SKM-1 treated with dmso at 0.1 percent for 144 hours (cell line): ENCODE measurements at regions not wholly inside any gene's neighbourhood (a gene's known extent, or its start where the extent isn't known, plus 50 kb on each side); places are given as distances from the start of the nearest gene placed in this dataset.
"Not testable (repeated sequence)": the region's sequence is repeated elsewhere in the genome, so short reads cannot be mapped to it uniquely, and the experiment has no call there.

Source experiments
- DNase-seq: peaks from one replicate; lab custom pipeline; 2025; ENCODE audit not compliant: unreplicated experiment; lab: John Stamatoyannopoulos, UW

DNA sequence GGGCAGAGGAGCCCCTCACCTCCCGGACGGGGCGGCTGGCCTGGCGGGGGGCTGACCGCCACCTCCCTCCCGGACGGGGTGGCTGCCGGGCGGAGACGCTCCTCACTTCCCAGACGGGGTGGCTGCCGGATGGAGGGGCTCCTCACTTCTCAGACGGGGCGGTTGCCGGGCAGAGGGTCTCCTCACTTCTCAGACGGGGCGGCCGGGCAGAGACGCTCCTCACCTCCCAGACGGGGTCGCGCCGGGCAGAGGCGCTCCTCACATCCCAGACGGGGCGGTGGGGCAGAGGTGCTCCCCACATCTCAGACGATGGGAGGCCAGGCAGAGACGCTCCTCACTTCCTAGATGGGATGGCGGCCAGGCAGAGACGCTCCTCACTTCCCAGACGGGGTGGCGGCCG is 1615.9 kb upstream of the C9orf72 start:
- DNase-seq: not testable (repeated sequence)

GRCh38 chr9:29198861-29199260 is 1625.6 kb upstream of the C9orf72 start:
- DNase-seq: no peak

DNA sequence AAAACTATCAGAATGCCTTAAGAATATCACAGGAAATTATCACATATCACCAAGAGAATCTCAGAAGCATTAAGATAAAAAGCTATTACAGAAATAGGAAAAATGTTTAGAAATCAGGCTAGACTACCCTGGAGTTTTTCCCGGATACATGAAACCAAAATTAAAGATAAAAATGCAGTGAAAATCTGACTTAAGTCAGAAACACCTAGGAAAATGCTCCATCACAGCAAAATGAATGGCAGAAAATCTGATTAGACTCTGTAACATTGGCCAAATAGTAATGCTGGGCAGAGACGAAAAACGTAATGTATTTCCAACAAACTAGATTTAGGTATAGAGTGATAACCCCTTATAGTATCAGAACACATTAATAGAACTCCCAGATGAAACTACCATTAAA is 1626.7 kb upstream of the C9orf72 start:
- no peak for DNase-seq

DNA sequence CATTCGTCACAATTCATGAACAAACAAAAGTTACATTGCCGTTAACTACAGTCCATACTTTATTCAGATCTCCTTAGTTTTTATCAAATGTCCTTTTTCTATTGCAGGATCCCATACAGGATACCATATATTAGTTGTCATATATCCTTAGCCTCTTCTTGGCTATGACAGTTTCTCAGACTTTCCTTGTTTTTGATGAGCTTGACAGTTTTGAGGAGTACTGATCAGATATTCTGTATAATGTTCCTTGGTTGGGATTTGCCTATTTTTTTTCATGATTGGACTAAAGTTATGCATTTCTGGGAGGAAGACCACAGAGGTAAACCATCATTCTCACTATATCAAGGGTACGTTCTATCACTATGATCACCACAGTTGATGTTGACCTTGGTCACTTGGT is 1627.4 kb upstream of the C9orf72 start:
- no peak for DNase-seq

GRCh38 chr9:29203244-29203930 is 1630.1 kb upstream of the C9orf72 start:
- peak; percentile 18 for DNase-seq

- DNase-seq: no peak
Measured at GRCh38 chr9:29208670-29209069, 1635.4 kb upstream of the C9orf72 start.

- no peak for DNase-seq
Measured at GRCh38 chr9:29209748-29210291, 1636.5 kb upstream of the C9orf72 start.

DNA sequence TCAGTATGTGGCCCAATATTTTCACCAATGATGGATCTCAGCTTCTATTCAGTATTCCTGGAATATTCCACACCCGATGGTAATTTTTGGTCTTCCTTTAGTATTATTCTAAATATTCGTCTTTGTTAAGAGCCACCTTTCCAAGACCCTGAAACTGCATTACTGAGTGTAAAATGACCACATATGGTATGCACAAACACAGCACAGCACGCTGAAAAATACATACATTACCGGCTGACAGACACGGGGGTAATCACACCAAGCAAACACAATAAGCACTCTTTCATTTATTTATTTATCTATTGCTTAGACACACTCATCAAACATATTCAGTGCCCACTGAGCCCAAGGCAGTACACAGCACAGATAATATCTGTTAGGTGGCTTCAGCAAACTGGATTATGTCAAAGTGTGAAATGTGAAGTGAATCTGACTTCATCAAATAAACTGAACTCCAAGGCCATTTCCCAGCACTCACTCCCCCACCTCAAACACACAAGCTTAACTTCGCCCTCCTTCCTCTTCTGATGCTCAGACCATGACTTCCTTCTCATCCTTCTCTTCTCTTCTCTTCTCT is 1637.8 kb upstream of the C9orf72 start:
- DNase-seq: no peak

DNA sequence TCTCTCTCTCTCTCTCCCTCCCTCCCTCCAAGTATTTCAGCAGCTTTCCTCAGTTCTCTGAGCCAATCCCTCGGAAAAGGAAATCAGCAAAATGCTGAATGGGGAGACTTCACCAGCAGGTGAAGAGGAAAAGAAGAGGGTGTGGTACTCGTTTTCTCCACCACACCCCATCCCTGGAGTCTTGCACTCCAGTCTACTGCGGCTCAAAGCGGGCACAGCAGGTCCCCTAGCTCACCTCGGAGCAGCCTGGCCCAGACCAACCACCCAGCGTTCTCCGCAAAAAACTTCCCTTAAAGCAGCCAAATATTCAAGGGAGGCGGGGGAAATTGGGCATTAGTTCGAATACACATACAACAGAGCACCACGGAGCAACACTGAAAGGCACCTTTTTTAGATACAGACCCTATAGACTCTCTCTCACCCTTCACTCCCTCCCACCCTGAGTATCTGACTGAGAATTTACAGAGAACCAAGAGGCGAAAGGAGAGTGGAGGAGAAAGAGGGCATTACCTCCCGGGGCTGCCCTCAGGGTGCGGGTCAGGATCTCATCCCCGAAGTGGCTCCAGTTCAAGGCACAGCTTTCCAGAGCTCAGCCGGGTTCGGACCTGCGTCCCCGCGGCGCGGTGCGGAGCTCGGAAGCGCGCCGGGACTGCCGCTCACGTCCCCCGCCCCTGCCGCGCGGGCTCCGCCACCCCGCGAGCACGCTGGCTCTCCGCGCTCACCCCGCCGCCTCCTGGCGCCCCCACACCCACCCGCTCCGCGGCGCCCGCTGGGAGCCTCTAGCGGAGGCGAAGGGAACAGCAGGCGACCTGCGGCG is 1638.5 kb upstream of the C9orf72 start:
- peak; percentile 51 for DNase-seq

GRCh38 chr9:29212397-29213387 is 1639.4 kb upstream of the C9orf72 start:
- DNase-seq: no peak

- DNase-seq: no peak
Measured at GRCh38 chr9:29213417-29214153, 1640.3 kb upstream of the C9orf72 start, which contains the start of gene LINGO2. TSS of gene LINGO2 (minus strand) at chr9:29213601.

DNA sequence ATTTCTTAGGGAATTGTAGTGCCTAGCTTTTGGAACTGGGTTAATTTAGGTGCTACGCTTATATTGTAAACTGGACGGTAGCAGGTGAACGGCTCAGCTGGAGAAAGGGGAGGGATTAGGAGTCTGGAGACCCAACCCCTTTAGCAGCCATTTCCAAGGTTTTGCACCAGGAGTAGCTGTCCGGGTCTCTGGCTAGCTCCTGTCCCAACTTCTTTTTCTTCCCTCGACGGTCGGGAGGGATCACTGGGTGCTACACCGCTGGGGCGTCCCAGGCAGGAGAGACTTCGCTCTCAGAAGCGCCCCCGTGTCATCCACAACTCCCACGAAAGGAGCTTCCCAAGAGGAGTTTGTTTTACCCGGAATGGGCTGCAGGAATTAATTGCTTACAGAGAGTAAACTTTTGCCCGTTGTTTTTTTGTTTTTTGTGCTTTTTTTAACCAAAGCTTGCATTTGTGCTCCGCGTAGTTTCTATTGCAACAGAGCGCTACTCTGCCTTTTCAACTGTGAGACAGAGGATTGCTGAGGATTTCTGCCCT is 1640.9 kb upstream of the C9orf72 start:
- DNase-seq: no peak

- DNase-seq: no peak
Measured at GRCh38 chr9:29214690-29215253, 1641.5 kb upstream of the C9orf72 start.

DNA sequence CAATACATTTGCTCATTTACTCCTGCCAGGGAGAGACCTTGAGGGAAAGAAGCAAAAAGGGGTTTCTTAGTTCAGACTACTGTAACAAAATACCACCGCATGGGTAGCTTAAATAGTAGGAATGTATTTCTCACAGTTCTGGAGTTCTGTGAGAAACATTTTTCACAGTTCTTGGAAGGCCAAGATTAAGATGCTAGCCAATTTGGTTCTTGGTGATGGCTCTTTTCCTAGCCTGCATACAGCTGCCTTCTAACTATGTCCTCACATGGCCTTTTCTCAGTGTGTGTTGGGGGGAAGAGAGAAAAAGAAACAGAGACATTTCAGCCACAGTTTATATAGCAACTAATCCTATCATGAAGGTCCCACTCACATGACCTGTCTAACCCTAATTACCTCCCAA is 1644.7 kb upstream of the C9orf72 start:
- no peak for DNase-seq

- no peak for DNase-seq
Measured at GRCh38 chr9:29220596-29221251, 1647.4 kb upstream of the C9orf72 start.

DNA sequence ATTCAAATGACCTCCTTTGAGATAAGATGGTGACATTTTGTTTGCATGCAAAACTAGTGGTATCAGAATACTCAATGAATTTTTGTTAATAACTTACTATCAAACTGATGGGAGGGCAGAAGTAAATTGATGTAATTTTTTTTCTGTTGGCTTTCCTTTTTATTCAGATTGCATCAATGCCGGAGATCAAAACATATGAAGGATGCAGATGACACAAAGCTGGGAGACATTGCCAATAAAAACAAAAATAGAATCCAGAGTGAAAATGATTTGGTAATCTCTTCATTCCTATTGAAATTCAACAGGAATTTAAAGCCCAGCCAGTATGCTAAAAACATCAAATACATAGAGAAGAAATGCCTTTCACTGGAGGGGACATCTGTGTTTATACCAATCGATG is 1655.3 kb upstream of the C9orf72 start:
- DNase-seq: no peak

- no peak for DNase-seq
Measured at GRCh38 chr9:29230931-29231330, 1657.7 kb upstream of the C9orf72 start.

GRCh38 chr9:29233193-29233592 is 1659.9 kb upstream of the C9orf72 start:
- DNase-seq: no peak

DNA sequence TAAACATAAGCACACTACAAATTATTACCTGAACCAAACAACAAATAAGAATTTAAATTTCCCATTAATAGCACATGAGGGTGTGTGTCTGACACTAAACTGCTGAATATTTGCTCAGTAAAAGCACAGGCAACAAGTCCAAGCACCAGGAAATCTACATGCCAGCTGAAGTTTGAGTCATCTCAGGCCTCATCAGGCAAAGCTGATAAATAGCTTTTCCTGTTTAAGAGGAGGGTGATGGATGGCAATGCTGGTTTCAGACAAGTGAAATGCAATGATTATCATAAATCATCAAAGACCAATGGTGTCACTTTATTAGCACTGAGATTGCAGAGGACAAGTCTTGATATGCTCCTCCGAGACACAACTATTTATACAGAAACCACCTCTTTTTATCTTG is 1668.0 kb upstream of the C9orf72 start:
- no peak for DNase-seq
